ENCODE measurements at regions not wholly inside any gene's neighbourhood (a gene's known extent, or its start where the extent isn't known, plus 50 kb on each side); places are given as distances from the start of the nearest gene placed in this dataset.

DNA sequence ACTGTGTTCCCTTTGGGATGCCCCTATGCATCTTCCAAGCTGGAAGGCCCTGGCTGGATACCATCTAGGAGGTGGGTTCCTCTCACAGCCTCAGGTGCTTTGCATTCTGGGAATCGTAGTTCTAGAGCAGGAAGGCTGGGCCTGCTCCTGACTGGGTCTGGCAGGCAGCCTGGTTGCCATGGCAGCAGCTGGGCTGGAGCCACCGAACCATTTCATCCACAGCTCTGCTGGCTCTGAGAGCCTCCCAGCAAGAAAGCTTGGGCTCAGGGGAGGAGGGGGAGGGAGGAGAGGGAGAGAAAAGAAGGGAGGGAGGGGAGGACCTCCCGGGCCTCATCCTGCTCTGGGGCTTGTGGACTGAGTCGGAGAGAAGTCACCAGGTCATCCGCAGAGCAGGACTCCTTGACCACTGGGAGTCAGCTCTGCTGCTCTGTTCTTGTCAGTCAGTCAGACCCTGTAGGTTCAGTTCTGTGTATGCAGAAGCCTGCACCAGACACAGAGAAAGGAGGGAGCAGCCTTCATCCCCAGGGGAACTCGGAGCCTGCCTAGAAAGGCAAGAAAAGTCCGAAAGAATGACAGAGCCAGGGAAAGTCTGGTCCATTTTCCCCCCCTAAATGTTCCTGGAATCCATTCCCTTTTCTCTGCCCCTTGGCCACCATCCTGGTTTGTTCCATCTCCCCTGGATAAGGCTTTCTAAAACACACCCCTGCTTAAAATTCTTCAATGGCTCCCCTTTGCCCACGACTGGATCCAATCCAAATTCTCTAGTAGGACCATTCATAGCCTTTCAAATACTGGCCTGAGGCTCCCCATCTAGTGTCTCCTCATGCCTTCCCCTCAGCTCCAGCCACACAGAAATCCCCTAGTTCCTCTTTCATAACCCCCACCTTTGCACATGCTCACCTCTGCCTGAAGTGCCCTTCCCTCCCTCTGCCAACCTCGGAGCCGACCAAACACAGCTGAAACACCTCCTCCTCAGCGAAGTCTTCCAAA is 65.4 kb upstream of the ARAP3 start:
- peaks cover 41% of the 10 kb centered on the region for H3K27me3 Mint-ChIP-seq
- no peak for ATAC-seq (ENCODE audit: low read depth)
- no peaks in the 10 kb centered on the region for H3K4me1 Mint-ChIP-seq
- H3K4me3 Mint-ChIP-seq, result no peak overlapping the region
- H3K9me3 Mint-ChIP-seq, result no peaks in the 10 kb centered on the region
- no peak for DNase-seq
- H3K36me3 Mint-ChIP-seq, result no peaks in the 10 kb centered on the region
- POLR2A ChIA-PET, result no interaction called here
- H3K27ac Mint-ChIP-seq, result no peak overlapping the region

- Mint-ChIP-seq H3K4me1 (no peaks in the 10 kb centered on the region), H3K27ac (no peak overlapping the region), H3K9me3 (no peaks in the 10 kb centered on the region), H3K27me3 (peaks cover 32% of the 10 kb centered on the region), H3K4me3 (no peak overlapping the region), H3K36me3 (no peaks in the 10 kb centered on the region)
- no peak for DNase-seq
- POLR2A ChIA-PET, result no interaction called here
- ATAC-seq (ENCODE audit: low read depth), result no peak
These were observed 64.4 kb upstream of the ARAP3 start for GRCh38 chr5:141746395-141746794.

- Mint-ChIP-seq H3K36me3 (no peaks in the 10 kb centered on the region), H3K27me3 (peaks cover 32% of the 10 kb centered on the region), H3K4me1 (no peaks in the 10 kb centered on the region), H3K4me3 (no peak overlapping the region), H3K9me3 (no peaks in the 10 kb centered on the region), H3K27ac (no peak overlapping the region)
- POLR2A ChIA-PET, result no interaction called here
- no peak for DNase-seq
- no peak for ATAC-seq (ENCODE audit: low read depth)
These were observed 63.4 kb upstream of the ARAP3 start for GRCh38 chr5:141745390-141745789.

DNA sequence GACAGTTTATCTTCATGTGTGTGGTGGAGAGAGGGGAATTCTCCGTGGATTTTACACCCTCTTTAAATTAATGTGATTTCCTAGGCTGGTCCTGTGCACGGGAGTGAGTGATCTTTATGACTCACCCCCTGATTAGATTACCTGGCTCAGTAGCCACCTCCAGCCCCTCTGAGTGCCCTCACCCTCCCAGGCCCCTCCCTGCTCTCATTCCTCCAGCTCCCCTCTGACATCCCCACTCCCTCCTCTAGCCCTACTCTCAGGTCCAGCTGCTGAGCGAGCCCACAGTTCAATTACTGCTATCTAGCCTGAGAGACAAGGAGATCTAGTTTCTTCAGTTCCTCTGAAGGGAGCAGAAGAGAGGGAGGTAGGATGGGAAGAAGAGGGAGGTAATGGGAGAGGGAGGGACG is 61.8 kb upstream of the ARAP3 start:
- H3K4me1 Mint-ChIP-seq, result no peaks in the 10 kb centered on the region

GRCh38 chr5:141742866-141743851 is 61.1 kb upstream of the ARAP3 start:
- peak; percentile 46 for DNase-seq
- no peak for ATAC-seq (ENCODE audit: low read depth)
- H3K27ac Mint-ChIP-seq, result no peak overlapping the region
- POLR2A ChIA-PET, result no interaction called here
- H3K4me3 Mint-ChIP-seq, result no peak overlapping the region
- H3K27me3 Mint-ChIP-seq, result peaks cover 28% of the 10 kb centered on the region
- H3K36me3 Mint-ChIP-seq, result no peaks in the 10 kb centered on the region
- no peaks in the 10 kb centered on the region for H3K4me1 Mint-ChIP-seq
- H3K9me3 Mint-ChIP-seq, result no peaks in the 10 kb centered on the region

More for the DNA sequence above, 61.8 kb upstream of the ARAP3 start:
- no peak for ATAC-seq (ENCODE audit: low read depth)
- Mint-ChIP-seq H3K27me3 (peaks cover 30% of the 10 kb centered on the region), H3K9me3 (no peaks in the 10 kb centered on the region), H3K4me3 (no peak overlapping the region), H3K27ac (no peak overlapping the region), H3K36me3 (no peaks in the 10 kb centered on the region)
- DNase-seq, result no peak
- POLR2A ChIA-PET, result no interaction called here

- Mint-ChIP-seq H3K36me3 (no peaks in the 10 kb centered on the region), H3K27ac (no peak overlapping the region), H3K4me3 (no peak overlapping the region), H3K4me1 (no peaks in the 10 kb centered on the region), H3K9me3 (no peaks in the 10 kb centered on the region), H3K27me3 (peaks cover 22% of the 10 kb centered on the region)
- POLR2A ChIA-PET, result no interaction called here
- no peak for DNase-seq
- ATAC-seq (ENCODE audit: low read depth), result no peak
These were observed 60.1 kb upstream of the ARAP3 start for GRCh38 chr5:141742144-141742543.

- Mint-ChIP-seq H3K27ac (no peak overlapping the region), H3K9me3 (no peaks in the 10 kb centered on the region), H3K4me3 (no peak overlapping the region), H3K27me3 (peaks cover 24% of the 10 kb centered on the region), H3K4me1 (no peaks in the 10 kb centered on the region), H3K36me3 (no peaks in the 10 kb centered on the region)
- POLR2A ChIA-PET, result no interaction called here
- ATAC-seq (ENCODE audit: low read depth) (no peak), DNase-seq (no peak)
These were observed 58.9 kb upstream of the ARAP3 start for GRCh38 chr5:141740885-141741284.

GRCh38 chr5:141737535-141737934 is 55.5 kb upstream of the ARAP3 start:
- peaks cover 12% of the 10 kb centered on the region for H3K27me3 Mint-ChIP-seq
- no peak for ATAC-seq (ENCODE audit: low read depth)

GRCh38 chr5:141735823-141736222 is 53.8 kb upstream of the ARAP3 start:
- POLR2A ChIA-PET, result no interaction called here
- ATAC-seq (ENCODE audit: low read depth), result no peak

More at GRCh38 chr5:141737535-141737934, 55.5 kb upstream of the ARAP3 start:
- Mint-ChIP-seq H3K36me3 (no peaks in the 10 kb centered on the region), H3K4me3 (no peak overlapping the region), H3K4me1 (peaks cover 7% of the 10 kb centered on the region), H3K9me3 (no peaks in the 10 kb centered on the region), H3K27ac (no peak overlapping the region)
- DNase-seq, result no peak
- POLR2A ChIA-PET, result no interaction called here

GRCh38 chr5:141734501-141735229 is 52.6 kb upstream of the ARAP3 start:
- DNase-seq (peak; percentile 55), ATAC-seq (ENCODE audit: low read depth) (peak; percentile 56)
- peaks cover 13% of the 10 kb centered on the region for H3K4me1 Mint-ChIP-seq
- H3K36me3 Mint-ChIP-seq, result no peaks in the 10 kb centered on the region
- no peak overlapping the region for H3K4me3 Mint-ChIP-seq
- POLR2A ChIA-PET, result no interaction called here
- no peak overlapping the region for H3K27ac Mint-ChIP-seq
- peaks cover 9% of the 10 kb centered on the region for H3K27me3 Mint-ChIP-seq
- no peaks in the 10 kb centered on the region for H3K9me3 Mint-ChIP-seq

More at GRCh38 chr5:141735823-141736222, 53.8 kb upstream of the ARAP3 start:
- Mint-ChIP-seq H3K27ac (no peak overlapping the region), H3K27me3 (peaks cover 9% of the 10 kb centered on the region), H3K4me3 (no peak overlapping the region), H3K36me3 (no peaks in the 10 kb centered on the region), H3K9me3 (no peaks in the 10 kb centered on the region), H3K4me1 (peaks cover 8% of the 10 kb centered on the region)
- no peak for DNase-seq

- H3K27me3 Mint-ChIP-seq, result peaks cover 9% of the 10 kb centered on the region
- H3K4me1 Mint-ChIP-seq, result peaks cover 21% of the 10 kb centered on the region
- H3K4me3 Mint-ChIP-seq, result no peak overlapping the region
- DNase-seq (no peak), ATAC-seq (ENCODE audit: low read depth) (no peak)
- no peaks in the 10 kb centered on the region for H3K36me3 Mint-ChIP-seq
- H3K27ac Mint-ChIP-seq, result no peak overlapping the region
- POLR2A ChIA-PET, result no interaction called here
- H3K9me3 Mint-ChIP-seq, result no peaks in the 10 kb centered on the region
These were observed 51.2 kb upstream of the ARAP3 start for GRCh38 chr5:141733198-141733597.

- H3K36me3 Mint-ChIP-seq, result no peaks in the 10 kb centered on the region
- H3K4me1 Mint-ChIP-seq, result peaks cover 21% of the 10 kb centered on the region
- POLR2A ChIA-PET, result no interaction called here
- peaks cover 9% of the 10 kb centered on the region for H3K27me3 Mint-ChIP-seq
- H3K27ac Mint-ChIP-seq, result no peak overlapping the region
- no peaks in the 10 kb centered on the region for H3K9me3 Mint-ChIP-seq
- H3K4me3 Mint-ChIP-seq, result no peak overlapping the region
- ATAC-seq (ENCODE audit: low read depth) (no peak), DNase-seq (no peak)
These were observed 50.4 kb upstream of the ARAP3 start for GRCh38 chr5:141732417-141732816.

All from activated naive CD8-positive, alpha-beta T cell treated with anti-CD3 and anti-CD28 coated beads, Interleukin-2, amount 10 ng/mL, durations not matched to agents 7 days and 5 days (primary cell).